GM18861 (cell line): ENCODE measurements at regions not wholly inside any gene's neighbourhood (a gene's known extent, or its start where the extent isn't known, plus 50 kb on each side); places are given as distances from the start of the nearest gene placed in this dataset.

ENCODE experiments used
- ATAC-seq: cut with Tn5 transposase; IDR thresholded peaks from one replicate; pipeline ENCODE4 v1.9.1; 2021; ENCODE audit not compliant: unreplicated experiment

DNA sequence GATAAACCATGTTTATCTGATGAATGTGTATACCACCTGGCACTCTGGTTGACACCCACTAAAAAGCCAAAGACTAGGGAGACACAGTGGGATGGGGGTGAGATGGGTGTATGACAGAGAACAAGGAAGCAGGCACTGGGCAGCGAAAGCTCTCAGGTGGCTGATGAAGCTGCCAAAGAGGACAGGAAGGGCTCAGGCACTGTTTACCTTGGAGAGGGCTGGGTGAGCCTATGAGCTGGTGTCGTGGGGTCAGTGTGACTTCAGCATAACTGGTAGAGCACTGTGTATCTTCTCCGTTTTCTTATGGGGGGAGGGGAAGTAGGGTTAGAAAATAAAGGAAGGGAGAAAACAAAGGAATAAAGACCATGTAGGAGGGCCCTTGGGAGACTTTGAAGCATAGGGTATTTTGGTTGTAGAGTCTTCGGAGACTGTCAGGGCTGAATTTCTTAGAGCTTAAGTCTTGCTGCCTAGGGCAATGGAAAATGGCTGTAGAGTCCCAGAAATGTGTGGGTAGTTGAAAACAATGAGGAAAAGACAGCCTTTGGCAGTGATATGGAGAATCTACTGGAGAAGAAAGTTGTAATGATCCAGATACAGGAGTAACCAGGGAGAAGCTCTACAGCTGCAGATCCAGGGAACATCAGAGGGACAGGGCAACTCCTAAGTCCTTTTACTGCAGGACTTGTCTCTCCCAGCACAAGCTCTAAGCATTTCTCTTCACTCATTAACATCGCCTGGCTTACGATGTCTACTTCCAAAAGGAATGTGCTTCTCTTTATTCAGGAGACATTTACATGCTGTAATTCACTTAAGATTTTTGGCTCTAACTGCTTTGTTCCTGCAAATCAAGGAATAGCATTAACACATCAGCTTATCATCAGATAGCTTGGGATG is 120.0 kb downstream of the AQP4 start:
- no peak for ATAC-seq

DNA sequence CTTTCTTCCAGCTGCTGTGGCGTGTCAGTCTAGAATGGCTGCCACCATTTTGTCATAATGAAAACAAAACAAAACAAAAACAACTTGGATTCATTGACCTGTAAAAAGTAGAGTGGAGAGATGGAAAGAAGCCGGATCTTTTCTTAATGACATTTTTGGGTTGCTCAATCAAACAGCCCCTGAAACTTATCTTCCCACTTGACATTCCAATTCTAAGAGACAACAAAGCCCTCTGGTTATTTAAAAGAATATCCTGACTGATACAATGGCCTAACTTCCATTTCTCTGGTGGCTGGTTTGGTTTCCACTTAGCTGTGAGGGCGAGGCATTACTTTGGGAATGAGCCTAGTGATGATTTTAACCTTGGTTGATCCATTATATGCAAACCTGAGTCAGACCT is 123.7 kb downstream of the AQP4 start:
- no peak for ATAC-seq

DNA sequence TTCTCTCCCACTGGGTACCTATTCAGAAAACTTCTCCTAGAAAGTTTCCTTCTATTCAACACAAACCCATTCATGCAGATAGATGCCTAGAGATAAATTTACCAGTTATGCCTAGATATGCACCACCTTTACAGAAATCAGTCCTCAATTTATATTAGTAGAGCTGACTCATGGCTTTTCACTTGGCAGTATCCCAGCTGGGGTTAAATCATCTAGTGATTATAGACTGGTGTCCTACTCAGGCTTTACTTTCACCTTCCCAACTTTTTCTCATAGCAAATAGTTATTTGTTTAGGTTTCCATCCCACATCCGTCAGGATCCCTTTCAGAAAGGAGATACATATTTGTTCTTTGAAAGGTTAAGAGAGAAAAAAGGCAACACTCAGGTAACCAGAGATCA is 124.5 kb downstream of the AQP4 start:
- ATAC-seq, result no peak

DNA sequence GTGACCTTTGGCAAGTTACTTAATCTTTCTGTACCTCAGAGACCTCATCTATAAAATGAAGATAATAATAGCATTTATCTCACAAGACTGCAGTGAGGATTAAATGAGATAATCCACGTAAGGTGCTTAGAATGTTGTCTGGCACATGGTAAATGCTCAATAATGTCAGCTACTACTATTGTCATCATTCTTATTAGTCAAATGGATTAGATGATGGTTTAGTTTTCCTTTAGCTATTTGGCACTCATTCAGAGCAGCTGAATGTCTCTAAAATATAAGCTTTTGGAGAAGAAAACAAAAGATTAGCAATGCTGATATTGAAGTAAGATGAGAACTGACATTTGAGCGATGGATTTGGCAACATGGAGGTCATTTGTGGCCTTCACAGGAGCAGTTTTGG is 125.1 kb downstream of the AQP4 start:
- no peak for ATAC-seq

DNA sequence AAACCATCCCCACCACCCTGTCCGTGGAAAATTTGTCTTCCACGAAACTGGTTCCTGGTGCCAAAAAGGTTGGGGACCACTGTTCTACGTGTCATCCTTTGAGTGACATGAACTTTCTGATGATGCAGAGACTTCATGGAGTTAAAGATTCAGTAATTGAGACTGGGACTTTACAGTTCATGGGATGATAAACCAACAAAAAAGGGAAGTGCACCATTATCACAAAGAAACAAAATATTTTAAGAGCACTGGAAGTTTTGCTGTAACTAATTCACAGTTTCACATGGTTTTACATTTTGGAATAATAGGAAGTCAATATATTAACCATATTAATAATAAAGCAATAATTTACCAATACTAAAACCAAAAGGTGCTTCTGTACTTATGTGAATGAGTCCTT is 126.8 kb downstream of the AQP4 start:
- ATAC-seq, result no peak

DNA sequence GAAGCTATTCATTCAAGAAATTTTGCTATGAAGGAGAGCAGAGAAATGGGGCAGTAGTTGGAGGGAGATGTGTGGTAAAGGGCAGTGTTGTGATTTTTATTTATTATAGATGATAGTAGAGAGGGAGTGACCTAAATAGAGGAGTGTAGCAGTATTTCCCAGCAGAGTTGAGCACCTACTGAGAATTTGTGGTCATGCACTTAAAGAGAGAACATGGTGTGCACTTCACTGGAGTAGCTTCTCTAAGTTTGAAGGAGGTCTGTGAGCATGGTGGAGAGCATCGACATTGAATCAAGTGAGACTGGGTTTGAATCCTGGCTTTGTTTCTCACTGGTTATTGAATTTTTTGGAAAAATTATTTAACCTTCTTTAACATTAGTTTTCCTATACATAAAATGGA is 129.2 kb downstream of the AQP4 start:
- ATAC-seq, result no peak

DNA sequence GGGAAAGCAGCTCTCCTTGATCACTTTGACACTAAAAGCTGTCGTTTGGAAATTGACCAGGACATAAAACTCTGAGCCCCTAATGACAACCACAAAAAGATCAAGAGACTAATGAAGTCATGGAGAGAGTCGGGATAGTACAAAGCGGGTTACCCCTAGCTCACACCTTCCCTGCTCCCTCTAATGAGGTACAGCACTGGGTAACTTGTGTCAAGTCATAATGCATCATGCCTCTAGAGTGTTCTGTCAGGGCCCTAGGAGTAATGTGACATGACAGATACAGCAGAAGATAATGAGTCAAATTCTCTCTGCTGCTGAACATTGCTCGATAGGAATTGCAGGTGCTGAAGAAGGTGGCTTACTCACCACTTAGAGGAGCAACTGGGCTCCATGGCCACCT is 130.7 kb downstream of the AQP4 start:
- ATAC-seq, result no peak

DNA sequence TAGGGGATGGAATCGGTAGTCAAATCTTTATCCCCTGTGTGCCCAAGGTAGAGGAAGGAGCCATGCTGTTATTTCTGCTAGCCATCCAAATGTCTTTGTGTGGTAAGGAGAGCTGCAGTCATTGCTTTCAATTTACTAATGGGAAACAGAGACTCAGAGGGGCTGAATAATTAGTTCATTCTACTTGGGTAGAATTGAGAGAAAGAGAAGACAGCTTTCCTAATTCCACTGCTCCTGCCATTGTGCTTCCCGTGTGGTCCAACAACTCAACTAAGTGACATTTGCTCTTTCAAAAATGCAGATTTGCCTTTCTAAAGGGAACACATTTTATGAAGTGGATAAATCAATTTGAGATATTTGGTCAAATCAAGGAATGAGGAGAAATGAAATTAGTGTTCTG is 136.1 kb downstream of the AQP4 start:
- no peak for ATAC-seq

DNA sequence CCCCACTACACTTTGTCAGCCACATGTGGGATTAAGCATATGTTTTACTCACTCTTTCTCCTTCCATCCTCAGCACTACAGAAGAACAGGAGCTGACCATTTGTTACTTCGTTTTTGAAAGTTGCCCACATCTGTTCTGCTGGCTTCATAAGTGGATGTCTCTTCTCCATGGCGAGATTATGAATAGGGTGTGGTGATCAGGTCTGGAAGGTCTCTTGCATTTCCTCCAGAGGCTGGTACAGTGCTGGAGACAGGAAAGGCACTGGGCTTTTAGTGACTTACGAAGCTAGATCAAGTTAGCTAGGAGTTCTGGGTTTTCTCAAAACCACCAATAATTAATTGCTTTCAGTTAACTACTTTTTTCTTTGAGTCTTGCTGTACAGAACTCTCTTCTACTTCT is 136.5 kb downstream of the AQP4 start:
- ATAC-seq, result no peak

DNA sequence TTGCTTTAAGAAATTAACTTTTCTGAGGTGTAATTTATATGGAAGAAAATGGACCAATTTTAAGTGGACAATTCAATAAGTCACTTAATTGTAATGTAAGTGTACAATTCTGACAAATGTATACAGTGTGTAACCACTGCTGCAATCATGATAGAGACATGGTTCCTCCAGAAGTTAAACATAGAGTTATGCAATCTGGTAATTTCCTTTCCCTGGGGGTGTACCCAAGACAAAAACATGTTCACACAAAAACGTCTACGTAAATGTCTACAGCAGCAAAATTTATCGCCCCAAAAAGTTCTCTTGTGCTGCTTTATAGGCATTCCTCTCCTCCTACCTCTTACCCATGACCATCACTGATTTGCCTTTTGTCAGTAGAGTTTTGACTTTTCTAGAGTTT is 141.5 kb downstream of the AQP4 start:
- no peak for ATAC-seq

DNA sequence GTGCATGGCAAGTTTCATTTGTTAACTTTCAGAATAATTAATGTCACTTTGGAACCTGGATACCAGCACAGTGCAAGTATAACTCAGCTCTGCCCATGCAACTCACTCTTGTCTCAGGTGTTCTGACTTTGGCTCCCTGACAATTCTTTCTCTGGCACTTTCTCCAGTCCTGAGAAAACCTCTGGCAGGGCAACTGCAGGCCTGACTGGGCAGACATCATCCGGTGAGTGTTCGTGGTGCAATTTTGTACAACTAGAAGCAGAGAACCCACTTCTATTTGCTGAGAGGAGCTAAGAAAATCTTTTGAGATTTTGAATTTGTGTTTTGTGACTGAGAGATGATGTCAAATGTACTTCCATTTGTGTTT is 143.0 kb downstream of the AQP4 start:
- ATAC-seq, result no peak

DNA sequence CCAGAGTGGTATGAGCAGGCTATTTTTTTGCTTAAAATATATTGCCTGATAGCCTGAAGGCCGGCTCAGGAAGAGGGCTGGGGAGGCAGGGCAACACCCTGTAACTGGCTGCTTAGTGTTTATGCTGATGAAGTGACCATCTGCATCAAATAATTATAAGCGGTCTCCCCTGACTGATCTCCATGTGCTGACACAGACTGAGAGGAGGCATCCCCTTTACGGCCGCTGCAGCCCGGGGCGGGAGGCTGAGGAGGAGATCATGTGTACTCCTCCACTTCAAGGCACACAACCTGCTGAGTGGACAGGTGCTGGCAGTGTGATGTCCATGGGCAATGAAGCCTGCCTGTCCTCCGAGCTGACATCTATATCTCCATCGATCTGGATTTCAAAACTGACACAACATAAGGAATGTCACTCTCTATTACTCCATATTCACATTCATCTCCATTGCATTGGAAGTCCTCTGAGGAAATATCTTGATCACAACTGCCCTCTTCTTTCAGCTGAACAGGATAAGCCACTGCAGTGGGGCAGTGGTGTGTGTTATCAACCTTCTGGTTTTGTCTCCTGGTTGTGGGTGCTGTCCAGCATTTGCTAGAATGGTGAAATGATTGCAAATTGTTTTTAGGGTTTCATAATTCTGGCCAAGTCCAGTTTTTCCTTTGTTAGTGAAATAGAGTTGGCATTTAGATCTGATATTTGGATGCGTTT is 143.5 kb downstream of the AQP4 start:
- no peak for ATAC-seq

DNA sequence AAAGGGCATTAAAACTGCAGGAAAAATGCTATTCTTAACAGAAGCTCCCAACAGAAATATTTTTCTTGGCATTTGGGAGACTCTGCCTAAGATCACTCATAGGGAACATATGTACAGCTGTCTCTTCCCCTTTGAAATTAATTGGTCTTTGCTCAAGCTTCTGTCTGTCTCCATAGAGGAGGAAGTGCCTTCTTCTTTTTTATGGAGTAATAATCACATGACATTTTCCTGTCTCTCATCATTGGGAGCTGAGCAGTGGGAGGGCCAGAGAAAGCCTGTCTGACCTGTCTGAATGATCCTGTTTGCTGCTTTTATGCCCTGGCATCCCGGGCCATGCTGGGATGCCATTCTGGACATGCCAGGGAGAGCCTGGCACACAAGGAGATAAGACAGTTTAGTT is 145.6 kb downstream of the AQP4 start:
- no peak for ATAC-seq

DNA sequence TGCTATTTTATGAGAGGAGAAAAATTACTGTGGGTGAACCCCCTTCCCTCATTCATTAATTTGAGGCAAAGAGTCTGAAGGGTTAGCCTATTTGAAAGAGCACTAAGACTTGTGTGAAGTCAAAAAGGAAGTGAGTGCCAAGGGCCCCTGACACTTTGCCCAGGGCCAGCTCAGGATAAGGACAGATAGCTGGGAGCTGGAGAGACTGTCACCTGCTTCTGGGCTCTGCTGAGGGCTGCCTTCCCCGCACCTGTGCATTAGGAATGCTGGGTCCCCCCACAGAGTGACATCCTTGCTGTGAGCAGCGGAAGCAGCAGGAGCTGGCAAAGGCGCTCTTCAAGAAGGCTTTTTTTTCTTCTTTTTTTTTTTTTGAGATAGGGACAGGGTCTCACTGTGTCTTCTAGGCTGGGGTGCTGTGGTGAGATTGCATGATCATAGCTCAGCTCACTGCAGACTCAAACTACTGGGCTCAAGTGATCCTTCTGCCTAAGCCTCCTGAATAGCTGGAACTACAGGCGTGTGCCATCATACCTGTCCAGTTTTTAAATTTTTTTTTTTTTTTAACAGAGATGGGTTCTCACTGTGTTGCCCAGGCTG is 148.3 kb downstream of the AQP4 start:
- ATAC-seq, result no peak

DNA sequence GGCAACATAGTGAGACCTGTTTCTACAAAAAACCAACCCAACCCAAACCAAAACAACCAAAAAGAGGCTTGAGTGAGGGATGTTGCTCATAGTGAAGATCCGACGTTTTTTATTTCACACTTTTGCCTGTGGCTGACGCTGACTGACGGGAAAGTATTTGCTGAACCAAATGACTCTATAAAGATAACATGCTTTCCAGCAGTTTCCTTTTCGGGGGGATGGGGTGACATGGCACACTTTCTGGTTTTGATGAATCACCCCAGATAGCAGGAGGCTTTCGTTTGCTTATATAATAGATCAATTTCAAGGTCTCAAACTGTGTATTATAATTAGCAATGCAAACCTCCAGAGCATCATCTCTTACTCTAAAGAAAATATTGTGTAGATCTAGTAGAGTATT is 150.8 kb downstream of the AQP4 start:
- no peak for ATAC-seq

DNA sequence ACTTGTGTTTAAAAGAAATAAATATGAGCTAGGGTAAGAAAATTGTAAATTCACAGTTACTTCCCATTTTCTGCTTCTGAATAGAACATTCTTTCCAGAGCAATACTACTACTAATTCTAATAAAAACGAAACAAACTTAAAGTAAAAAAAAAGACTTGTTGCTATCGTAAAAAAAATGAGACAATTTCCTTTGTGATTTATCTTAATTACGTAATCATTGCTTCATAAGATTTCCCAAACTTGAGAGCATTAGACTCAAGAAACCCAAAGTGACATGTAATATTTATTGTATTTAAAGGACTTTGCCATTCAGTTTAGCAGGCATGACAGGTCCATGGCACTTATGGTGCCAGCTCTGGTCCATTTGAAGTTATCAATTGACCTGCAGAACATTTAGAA is 153.8 kb downstream of the AQP4 start:
- ATAC-seq, result no peak

DNA sequence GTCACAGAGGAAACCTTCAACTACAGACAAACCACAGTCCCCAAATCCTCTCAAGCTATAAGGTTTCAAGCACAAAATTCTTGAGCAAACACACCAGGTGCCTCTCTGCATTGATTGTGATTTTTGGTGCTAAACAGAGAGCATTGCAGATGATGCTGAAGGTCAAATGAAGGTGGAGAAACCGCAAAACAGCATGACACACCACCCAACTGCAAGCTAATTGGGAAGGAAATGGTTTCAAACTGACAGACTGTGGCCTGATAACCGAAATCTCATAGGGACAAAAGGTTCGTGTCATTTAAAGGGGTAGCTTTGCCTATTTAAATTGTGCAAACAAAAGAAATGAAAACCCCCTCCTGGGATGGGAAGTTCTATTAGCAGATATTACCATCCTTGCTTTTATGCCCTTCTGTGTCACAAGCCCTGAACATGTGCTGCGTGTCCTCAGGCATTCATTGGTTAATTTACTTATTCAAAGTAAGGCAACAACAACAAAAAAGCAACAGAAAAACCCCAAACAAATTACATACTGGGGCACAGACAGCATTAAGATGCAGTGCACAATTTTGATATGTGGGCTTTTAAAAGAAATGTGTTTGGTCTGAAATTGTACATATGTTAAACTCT is 154.9 kb downstream of the AQP4 start:
- ATAC-seq, result peak; percentile 79

DNA sequence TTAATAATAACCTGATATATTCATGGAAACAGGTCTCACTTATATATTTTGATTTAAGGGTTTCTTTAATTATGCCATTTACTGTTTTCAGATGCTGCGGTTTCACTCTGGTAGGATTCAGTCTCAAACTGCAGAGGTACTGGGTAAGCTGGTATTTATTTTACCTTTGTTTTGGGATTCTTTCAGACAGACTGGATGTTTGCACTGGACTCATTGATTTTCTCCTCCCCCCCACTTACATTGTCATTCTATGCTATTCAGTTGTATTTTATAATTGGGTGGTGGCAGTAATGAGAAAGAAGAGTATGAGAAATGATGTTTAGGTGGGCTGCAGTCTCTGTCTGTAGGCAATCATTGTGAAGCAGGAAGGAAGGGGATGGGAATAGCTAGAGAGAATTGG is 155.6 kb downstream of the AQP4 start:
- no peak for ATAC-seq

DNA sequence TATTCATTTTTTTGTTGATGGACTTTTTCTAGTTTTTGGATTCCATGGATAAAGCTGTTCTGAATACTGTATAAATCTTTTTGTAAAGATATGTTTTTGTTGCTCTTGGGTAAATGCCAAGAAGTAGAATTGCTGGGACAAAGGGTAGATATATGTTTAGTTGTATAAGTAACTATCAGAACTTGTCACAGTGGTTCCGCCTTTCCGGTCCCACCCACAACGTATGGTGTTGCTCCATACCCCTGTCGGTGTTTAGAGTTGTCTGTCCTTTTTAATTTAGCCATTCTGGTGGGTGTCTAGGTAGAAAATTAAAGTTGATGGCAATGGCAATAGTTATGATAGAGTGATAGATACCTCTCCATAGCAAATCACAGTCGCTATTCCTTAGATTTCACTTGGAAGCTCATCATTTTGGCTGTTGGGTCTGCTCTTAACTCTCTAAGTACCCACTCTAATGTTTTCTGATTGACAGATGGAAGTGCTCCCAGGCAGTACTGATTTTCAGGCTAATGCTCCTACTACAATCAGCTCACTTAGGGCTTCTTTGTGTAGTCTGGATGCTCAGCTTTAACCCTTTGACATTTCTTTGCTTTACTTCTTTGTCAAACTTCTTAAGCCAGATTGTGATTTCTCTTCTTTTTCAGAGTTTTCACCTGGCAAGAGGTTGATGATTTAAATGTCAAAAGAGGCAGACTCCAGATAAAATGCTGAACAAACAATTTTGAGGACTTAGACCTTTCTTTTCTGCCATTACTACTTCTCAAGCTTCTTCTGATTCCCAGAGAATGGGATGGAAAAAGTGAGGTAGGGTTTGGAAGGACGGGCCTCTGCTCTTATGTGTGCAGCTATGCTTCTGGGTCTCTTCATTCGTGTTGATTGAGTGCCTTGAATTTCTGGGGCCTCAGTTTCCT is 156.4 kb downstream of the AQP4 start:
- ATAC-seq, result no peak

DNA sequence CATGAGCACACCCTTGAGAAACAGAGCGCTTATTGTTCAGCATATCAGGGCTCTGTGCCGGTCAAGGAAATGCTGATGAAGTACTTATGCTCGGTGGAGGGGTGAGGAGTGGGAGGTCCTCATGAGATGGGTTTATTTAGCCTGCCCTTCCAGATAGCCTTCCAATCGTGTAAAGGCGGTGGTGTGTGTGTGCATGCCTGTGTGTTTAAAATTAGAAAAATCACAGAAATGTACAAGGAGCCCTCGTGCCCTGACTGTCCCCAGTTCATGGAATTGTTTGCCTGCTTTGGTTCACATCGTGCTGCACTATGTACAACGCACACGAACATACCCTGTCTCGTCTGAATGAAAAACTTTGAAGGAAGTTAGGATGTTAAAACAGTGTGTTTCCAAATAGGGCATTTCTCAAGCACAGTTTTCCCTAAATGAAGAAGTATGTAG is 158.6 kb downstream of the AQP4 start:
- no peak for ATAC-seq

DNA sequence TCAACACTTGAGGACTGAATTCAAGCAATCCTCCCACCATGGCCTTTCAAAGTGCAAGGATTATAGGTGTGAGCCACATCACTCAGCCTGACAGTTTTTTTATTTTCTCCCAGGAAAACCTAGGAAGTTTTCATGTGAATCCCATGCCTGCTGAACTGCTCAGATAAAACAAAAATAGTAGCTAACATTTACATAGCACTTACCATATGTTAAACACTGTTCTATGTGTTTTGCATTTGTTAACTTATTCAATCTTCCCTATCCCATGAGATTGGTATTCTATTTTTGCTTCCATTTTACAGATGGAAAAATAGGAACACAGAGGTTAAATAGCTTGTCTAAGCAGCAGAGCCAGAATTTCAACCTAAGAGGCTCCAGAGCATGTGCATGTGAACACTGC is 157.4 kb upstream of the KCTD1 start:
- ATAC-seq, result no peak
